ENCODE measurements at regions not wholly inside any gene's neighbourhood (a gene's known extent, or its start where the extent isn't known, plus 50 kb on each side); places are given as distances from the start of the nearest gene placed in this dataset.

DNA sequence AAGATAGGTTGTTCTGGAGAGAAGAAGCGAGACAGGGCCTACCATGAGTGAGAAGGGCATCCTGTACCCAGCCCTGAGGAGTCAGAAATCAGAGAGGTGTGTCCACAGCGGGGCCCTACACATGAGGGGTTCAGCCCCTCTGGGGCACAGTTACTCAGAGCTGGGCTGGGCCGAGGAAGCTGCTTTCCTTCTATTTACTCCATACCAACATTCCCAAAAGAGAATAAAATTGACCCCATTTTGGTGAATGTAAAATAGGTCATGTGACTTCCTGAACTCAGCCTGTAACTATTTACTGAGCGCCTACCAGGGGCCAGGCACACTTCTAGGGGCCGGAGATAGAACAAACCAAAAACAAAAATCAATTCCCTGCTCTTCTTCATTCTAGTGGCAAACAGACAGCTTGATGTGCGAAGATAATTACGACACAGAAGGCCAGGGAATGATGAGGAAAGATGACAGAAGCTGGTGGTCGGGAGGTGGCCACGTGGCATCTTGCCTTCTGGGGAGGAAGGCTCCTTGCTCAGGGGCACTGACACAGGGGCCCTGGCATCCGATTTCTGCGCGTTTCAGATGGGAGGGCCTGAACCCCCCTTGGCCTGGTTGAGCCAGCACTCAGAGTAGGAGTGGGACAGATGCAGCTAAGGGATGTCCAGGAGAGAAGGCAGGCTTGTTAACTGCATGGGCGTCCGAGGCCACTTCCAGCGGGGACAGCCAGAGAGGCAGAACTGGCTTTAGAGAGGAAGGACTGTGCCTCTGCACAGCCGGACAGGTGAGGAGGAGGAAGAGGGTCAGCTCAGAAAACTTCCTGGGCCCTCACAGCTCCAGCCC, 121.8 kb downstream of the NSG2 start:
- TF ChIP-seq, protein P1, sequence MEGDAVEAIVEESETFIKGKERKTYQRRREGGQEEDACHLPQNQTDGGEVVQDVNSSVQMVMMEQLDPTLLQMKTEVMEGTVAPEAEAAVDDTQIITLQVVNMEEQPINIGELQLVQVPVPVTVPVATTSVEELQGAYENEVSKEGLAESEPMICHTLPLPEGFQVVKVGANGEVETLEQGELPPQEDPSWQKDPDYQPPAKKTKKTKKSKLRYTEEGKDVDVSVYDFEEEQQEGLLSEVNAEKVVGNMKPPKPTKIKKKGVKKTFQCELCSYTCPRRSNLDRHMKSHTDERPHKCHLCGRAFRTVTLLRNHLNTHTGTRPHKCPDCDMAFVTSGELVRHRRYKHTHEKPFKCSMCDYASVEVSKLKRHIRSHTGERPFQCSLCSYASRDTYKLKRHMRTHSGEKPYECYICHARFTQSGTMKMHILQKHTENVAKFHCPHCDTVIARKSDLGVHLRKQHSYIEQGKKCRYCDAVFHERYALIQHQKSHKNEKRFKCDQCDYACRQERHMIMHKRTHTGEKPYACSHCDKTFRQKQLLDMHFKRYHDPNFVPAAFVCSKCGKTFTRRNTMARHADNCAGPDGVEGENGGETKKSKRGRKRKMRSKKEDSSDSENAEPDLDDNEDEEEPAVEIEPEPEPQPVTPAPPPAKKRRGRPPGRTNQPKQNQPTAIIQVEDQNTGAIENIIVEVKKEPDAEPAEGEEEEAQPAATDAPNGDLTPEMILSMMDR (IDR thresholded peaks at IDR 0.05 in 4 of 5, conservative IDR thresholded peaks at IDR 0.05 in 1 of 5), result no peak
- no peak for TF ChIP-seq POLR2A (IDR thresholded peaks at IDR 0.05)

Measured in gastrocnemius medialis (tissue), 4 donors.